ENCODE measurements at regions not wholly inside any gene's neighbourhood (a gene's known extent, or its start where the extent isn't known, plus 50 kb on each side); places are given as distances from the start of the nearest gene placed in this dataset.

- H3K36me3 Mint-ChIP-seq (ENCODE audit: low read depth) = no peaks in the 10 kb centered on the region; the same call in 2 of the 3 replicates
- H3K27me3 ChIP-seq (ENCODE audit: insufficient read depth) = no peaks in the 10 kb centered on the region
- H2AFZ ChIP-seq = no peak overlapping the region
- H3F3A ChIP-seq (replicated peaks; ENCODE audit: low read depth) = no peaks in the 10 kb centered on the region
- no peaks in the 10 kb centered on the region for H4K20me1 ChIP-seq (replicated peaks; ENCODE audit: insufficient read depth)
- 0 out of 2 replicates have a peak, but pooled peaks cover 7% of the 10 kb centered on the region for H3K9me2 ChIP-seq (ENCODE audit: insufficient read depth)
- H3K4me3 ChIP-seq = no peak overlapping the region
- H3K27ac ChIP-seq (ENCODE audit: low read depth) = no peak overlapping the region
- H3K36me3 ChIP-seq (ENCODE audit: insufficient read depth) = no peaks in the 10 kb centered on the region
- no peaks in the 10 kb centered on the region; the same call in 2 of the 3 replicates for H3K4me1 Mint-ChIP-seq
- H3K4me2 ChIP-seq = no peak overlapping the region
- H3K79me2 ChIP-seq (replicated peaks; ENCODE audit: insufficient read depth) = no peaks in the 10 kb centered on the region
- H3K27me3 Mint-ChIP-seq (ENCODE audit: insufficient read depth, low read depth, poor library complexity) = peaks cover 5% of the 10 kb centered on the region
- H3K27ac Mint-ChIP-seq = no peak overlapping the region
- no peaks in the 10 kb centered on the region for H3K4me1 ChIP-seq (ENCODE audit: insufficient read depth)
- DNase-seq (ENCODE audit: low spot score) (no peak), ATAC-seq (no peak)
- TF ChIP-seq ETS1 (IDR thresholded peaks at IDR 0.05) = no peak
- no peak for TF ChIP-seq CTCF (conservative IDR thresholded peaks at IDR 0.05; ENCODE audit: low read depth in 2 of 2)
- no peak for TF ChIP-seq ZNF114 (CRISPR knock-in tag; IDR thresholded peaks at IDR 0.05)
- TF ChIP-seq STAT1 (IDR thresholded peaks at IDR 0.05; ENCODE audit: unreplicated experiment) = no peak
- TF ChIP-seq ZNF331 (CRISPR knock-in tag; IDR thresholded peaks at IDR 0.05; ENCODE audit: low read depth) = no peak
- no peak for TF ChIP-seq EZH2 (IDR thresholded peaks at IDR 0.05; ENCODE audit: low read depth, unreplicated experiment)
- no peak for TF ChIP-seq EZH2phosphoT487 (IDR thresholded peaks at IDR 0.05; ENCODE audit: unreplicated experiment)
- TF ChIP-seq JUNB (IDR thresholded peaks at IDR 0.05; ENCODE audit: unreplicated experiment) = no peak
- TF ChIP-seq POLR2AphosphoS5 (IDR thresholded peaks at IDR 0.05; ENCODE audit: low read depth) = no peak
- TF ChIP-seq CREB1 (CRISPR knock-in tag; IDR thresholded peaks at IDR 0.05; ENCODE audit: low read depth) = no peak
- TF ChIP-seq NANOG (IDR thresholded peaks at IDR 0.05; ENCODE audit: borderline replicate concordance) = no peak
- TF ChIP-seq REST (IDR thresholded peaks at IDR 0.05; ENCODE audit: unreplicated experiment) = no peak
- no peak for TF ChIP-seq ZNF462 (CRISPR knock-in tag; IDR thresholded peaks at IDR 0.05)
- H3K4me3 Mint-ChIP-seq = no peak overlapping the region
- H3K9me3 Mint-ChIP-seq = 0 out of 3 replicates have a peak, but pooled peaks cover 3% of the 10 kb centered on the region
These were observed 57.8 kb downstream of the BAMBI start for GRCh38 chr10:28734938-28735759.

Data from GM23338 (cell line).